MCF 10A (cell line): ENCODE measurements at regions not wholly inside any gene's neighbourhood (a gene's known extent, or its start where the extent isn't known, plus 50 kb on each side); places are given as distances from the start of the nearest gene placed in this dataset.

Experiments used
- BruUV-seq: library from RNA; stranded (reverse); fragments of 400-500 nt; replicated peaks from 2 replicates; lab custom pipeline; 2021; lab: Mats Ljungman, UMichigan
- CTCF ChIA-PET: fragments of 300-600 bp; sonication (Branson Sonifier 250); formaldehyde crosslinking; extraction: SDS; loops from one replicate; lab custom pipeline; 2021; ENCODE audit warnings: antibody characterized with exemption, inconsistent platforms; lab: Yijun Ruan, JAX
- POLR2A ChIA-PET: fragments of 300-600, 350-650 bp; sonication (Branson Sonifier 250); formaldehyde crosslinking; extraction: SDS; loops from one replicate; lab custom pipeline; 2020; ENCODE audit warnings: antibody characterized with exemption, inconsistent platforms; lab: Yijun Ruan, JAX
- DNase-seq: peaks from one replicate; pipeline ENCODE4 v3.0.0-alpha.2; 2018; ENCODE audit not compliant: unreplicated experiment
- H3K27ac Mint-ChIP-seq: one replicate; pipeline ENCODE4 v1.8.0; 2022; ENCODE audit warnings: mild to moderate bottlenecking, low read depth, mixed read lengths; ENCODE audit not compliant: unreplicated experiment
- H3K27me3 Mint-ChIP-seq: one replicate; pipeline ENCODE4 v1.8.0; 2022; ENCODE audit warnings: mixed read lengths; ENCODE audit not compliant: insufficient read depth, unreplicated experiment
- H3K36me3 Mint-ChIP-seq: one replicate; pipeline ENCODE4 v1.8.0; 2022; ENCODE audit warnings: mild to moderate bottlenecking, moderate library complexity, mixed read lengths; ENCODE audit not compliant: insufficient read depth, unreplicated experiment
- H3K4me1 Mint-ChIP-seq: one replicate; pipeline ENCODE4 v1.8.0; 2022; ENCODE audit warnings: mixed read lengths; ENCODE audit not compliant: insufficient read depth, unreplicated experiment
- H3K4me3 Mint-ChIP-seq: one replicate; pipeline ENCODE4 v1.8.0; 2022; ENCODE audit warnings: mild to moderate bottlenecking, moderate library complexity, mixed read lengths; ENCODE audit not compliant: unreplicated experiment
- H3K9me3 Mint-ChIP-seq: one replicate; pipeline ENCODE4 v1.8.0; 2022; ENCODE audit warnings: mixed read lengths; ENCODE audit not compliant: unreplicated experiment
- intact Hi-C: fragments of 100-400 bp; cut with micrococcal nuclease; formaldehyde crosslinking; loops from 2 replicates; pipeline ENCODE4 v1.14.1; 2022
- TF ChIP-seq, protein P1 (sequence below): fragments of 200-600 bp; IDR thresholded peaks from one replicate; pipeline ENCODE4 v1.8.0; 2022; ENCODE audit warnings: antibody characterized with exemption, mild to moderate bottlenecking; ENCODE audit not compliant: unreplicated experiment

DNA sequence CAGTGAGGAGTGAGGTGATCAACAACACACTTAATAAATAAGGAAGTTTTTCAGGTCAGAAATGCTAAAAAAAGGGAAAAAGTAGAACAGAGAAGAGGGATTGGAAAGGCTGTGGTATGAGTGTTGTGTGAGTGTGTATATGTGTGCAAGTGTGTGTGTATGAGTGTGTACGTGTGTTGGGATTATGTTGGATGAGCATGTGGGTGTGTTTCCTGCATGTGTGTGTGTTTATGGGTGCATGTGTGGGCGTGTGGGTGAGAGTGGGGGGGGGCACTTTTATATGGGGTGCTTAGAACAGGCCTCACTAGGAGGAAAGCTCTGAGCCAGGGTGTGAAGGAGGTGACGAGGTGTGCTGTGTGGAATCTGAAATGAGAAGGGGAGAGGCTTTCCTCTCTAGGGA lies 116.8 kb upstream of the SLC22A23 start:
- Mint-ChIP-seq H3K36me3 (no peaks in the 10 kb centered on the region), H3K27me3 (no peaks in the 10 kb centered on the region), H3K4me1 (no peaks in the 10 kb centered on the region), H3K27ac (no peak overlapping the region), H3K4me3 (no peak overlapping the region), H3K9me3 (no peaks in the 10 kb centered on the region)
- intact Hi-C loops, result no loop called here
- no TSS peak for BruUV-seq
- TF ChIP-seq, protein P1, sequence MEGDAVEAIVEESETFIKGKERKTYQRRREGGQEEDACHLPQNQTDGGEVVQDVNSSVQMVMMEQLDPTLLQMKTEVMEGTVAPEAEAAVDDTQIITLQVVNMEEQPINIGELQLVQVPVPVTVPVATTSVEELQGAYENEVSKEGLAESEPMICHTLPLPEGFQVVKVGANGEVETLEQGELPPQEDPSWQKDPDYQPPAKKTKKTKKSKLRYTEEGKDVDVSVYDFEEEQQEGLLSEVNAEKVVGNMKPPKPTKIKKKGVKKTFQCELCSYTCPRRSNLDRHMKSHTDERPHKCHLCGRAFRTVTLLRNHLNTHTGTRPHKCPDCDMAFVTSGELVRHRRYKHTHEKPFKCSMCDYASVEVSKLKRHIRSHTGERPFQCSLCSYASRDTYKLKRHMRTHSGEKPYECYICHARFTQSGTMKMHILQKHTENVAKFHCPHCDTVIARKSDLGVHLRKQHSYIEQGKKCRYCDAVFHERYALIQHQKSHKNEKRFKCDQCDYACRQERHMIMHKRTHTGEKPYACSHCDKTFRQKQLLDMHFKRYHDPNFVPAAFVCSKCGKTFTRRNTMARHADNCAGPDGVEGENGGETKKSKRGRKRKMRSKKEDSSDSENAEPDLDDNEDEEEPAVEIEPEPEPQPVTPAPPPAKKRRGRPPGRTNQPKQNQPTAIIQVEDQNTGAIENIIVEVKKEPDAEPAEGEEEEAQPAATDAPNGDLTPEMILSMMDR, result no peak
- DNase-seq, result no peak
- CTCF ChIA-PET, result no interaction called here
- POLR2A ChIA-PET, result no interaction called here

DNA sequence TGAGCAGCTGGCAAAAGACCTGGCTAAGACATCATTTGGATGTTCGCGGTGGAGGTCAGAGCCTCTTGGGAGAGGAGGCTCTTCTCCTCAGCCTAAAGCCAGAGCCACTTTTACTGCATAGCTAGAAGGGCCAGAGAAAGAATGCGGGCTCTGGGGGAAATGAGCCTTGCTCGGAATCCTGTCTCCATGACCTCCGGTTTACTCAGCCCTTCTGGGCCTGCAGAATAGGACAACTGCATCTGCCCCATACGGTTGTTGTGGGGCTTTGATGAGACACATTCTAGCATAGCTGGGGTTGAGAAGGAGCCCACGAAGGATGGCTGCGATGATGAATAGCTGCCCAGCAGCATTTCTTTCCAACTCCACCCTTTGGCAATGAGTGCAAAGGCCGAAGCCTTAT lies 115.0 kb upstream of the SLC22A23 start:
- ChIA-PET POLR2A (no interaction called here), CTCF (no interaction called here)
- DNase-seq, result no peak
- Mint-ChIP-seq H3K4me1 (no peaks in the 10 kb centered on the region), H3K4me3 (no peak overlapping the region), H3K9me3 (no peaks in the 10 kb centered on the region), H3K27me3 (no peaks in the 10 kb centered on the region), H3K27ac (no peak overlapping the region), H3K36me3 (no peaks in the 10 kb centered on the region)
- BruUV-seq, result no TSS peak
- TF ChIP-seq, protein P1, result no peak
- intact Hi-C loops, result no loop called here

DNA sequence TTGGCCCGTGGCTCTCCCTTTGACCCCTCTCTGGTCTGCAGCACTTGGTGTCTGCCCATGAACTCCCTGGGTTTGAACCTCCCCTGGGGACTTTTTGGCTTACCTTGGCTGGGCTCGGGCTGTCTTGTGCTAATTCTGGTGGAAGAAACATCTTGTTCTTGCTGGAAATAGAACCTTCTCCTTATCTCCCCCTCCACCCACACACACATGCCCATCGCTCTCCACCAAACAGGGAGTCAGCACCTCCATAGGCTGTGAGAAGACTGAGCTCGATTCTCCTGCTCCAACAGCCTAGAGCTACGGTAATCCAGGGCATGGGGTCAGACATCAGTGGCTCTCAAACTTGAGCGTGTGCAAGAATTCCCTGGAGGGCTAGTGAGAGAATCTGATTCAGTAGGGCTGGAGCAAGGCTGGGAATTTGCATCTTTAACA lies 114.4 kb upstream of the SLC22A23 start:
- DNase-seq, result no peak
- H3K36me3 Mint-ChIP-seq, result no peaks in the 10 kb centered on the region
- TF ChIP-seq, protein P1, result no peak
- ChIA-PET CTCF (no interaction called here), POLR2A (interaction anchor here (1.4 kb wide), 1 partner anchor 19 kb away, joined by 3 read pairs; no protein-coding TSS in a partner anchor)
- H3K9me3 Mint-ChIP-seq, result no peaks in the 10 kb centered on the region
- H3K27ac Mint-ChIP-seq, result no peak overlapping the region
- no peak overlapping the region for H3K4me3 Mint-ChIP-seq
- no peaks in the 10 kb centered on the region for H3K4me1 Mint-ChIP-seq
- no TSS peak for BruUV-seq
- H3K27me3 Mint-ChIP-seq, result no peaks in the 10 kb centered on the region
- intact Hi-C loops, result no loop called here

DNA sequence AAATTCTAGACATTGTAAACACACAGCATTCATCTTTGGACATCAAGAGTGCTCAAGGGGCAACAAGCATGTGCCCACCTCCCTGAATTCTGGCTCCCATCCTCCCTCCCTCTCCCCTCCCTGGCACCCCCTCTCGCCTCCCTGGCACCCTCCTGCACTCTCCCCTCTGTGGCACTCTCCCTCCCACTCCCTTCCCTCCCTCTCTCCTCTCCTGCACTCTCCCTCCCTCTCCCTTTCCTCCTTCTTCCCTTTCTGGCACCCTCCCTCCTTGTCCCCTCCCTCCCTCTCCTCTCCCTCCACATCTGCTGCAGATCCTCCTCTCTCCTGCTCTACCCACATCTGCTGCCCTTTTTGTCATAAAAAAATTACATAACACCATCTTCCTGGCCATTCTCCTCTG lies 113.0 kb upstream of the SLC22A23 start:
- no peak overlapping the region for H3K4me3 Mint-ChIP-seq
- CTCF ChIA-PET, result interaction anchor here (1.0 kb wide), 1 partner anchor 50 kb away, joined by 4 read pairs; no protein-coding TSS in a partner anchor
- BruUV-seq, result no TSS peak
- no peaks in the 10 kb centered on the region for H3K36me3 Mint-ChIP-seq
- H3K27me3 Mint-ChIP-seq, result no peaks in the 10 kb centered on the region
- no peak overlapping the region for H3K27ac Mint-ChIP-seq
- H3K9me3 Mint-ChIP-seq, result no peaks in the 10 kb centered on the region
- intact Hi-C loops, result no loop called here
- TF ChIP-seq, protein P1, result no peak
- POLR2A ChIA-PET, result interaction anchor here (1.4 kb wide), 1 partner anchor 18 kb away, joined by 3 read pairs; no protein-coding TSS in a partner anchor
- no peaks in the 10 kb centered on the region for H3K4me1 Mint-ChIP-seq
- DNase-seq, result no peak
